Adipocyte (in vitro differentiated cells): ENCODE measurements at regions not wholly inside any gene's neighbourhood (a gene's known extent, or its start where the extent isn't known, plus 50 kb on each side); places are given as distances from the start of the nearest gene placed in this dataset.

Experiments
- DNase-seq: peaks from one replicate; pipeline ENCODE4 v3.0.0-alpha.2; 2015; ENCODE audit warnings: low read depth
- H3K27me3 ChIP-seq: replicated peaks from 2 replicates; pipeline ENCODE4 v1.7.0; 2013; ENCODE audit warnings: mild to moderate bottlenecking, low read length, moderate library complexity; ENCODE audit not compliant: control insufficient read depth, insufficient read depth
- H3K36me3 ChIP-seq: 2 replicates; pipeline ENCODE4 v1.7.0; 2013; ENCODE audit warnings: low read length, mild to moderate bottlenecking, moderate library complexity; ENCODE audit not compliant: control insufficient read depth, insufficient read depth, severe bottlenecking
- H3K4me1 ChIP-seq: 2 replicates; pipeline ENCODE4 v1.7.0; 2013; ENCODE audit warnings: mild to moderate bottlenecking, low read length, moderate library complexity; ENCODE audit not compliant: control insufficient read depth, insufficient read depth
- H3K4me3 ChIP-seq: 2 replicates; pipeline ENCODE4 v1.7.0; 2013; ENCODE audit warnings: mild to moderate bottlenecking, low read length, moderate library complexity
- H3K9ac ChIP-seq: 2 replicates; pipeline ENCODE4 v1.7.0; 2013; ENCODE audit warnings: mild to moderate bottlenecking, low read length, moderate library complexity
- H3K9me3 ChIP-seq: 2 replicates; pipeline ENCODE4 v1.7.0; 2013; ENCODE audit warnings: mild to moderate bottlenecking, low read length, moderate library complexity; ENCODE audit not compliant: control insufficient read depth

GRCh38 chr6:113558431-113558830 lies 298.7 kb upstream of the MARCKS start:
- Histone ChIP-seq H3K4me3 (peak overlapping the region; percentile 36), H3K27me3 (no peaks in the 10 kb centered on the region), H3K9ac (peak overlapping the region; percentile 68), H3K36me3 (no peaks in the 10 kb centered on the region), H3K4me1 (peaks cover 30% of the 10 kb centered on the region), H3K9me3 (no peaks in the 10 kb centered on the region)
- DNase-seq: no peak

DNA sequence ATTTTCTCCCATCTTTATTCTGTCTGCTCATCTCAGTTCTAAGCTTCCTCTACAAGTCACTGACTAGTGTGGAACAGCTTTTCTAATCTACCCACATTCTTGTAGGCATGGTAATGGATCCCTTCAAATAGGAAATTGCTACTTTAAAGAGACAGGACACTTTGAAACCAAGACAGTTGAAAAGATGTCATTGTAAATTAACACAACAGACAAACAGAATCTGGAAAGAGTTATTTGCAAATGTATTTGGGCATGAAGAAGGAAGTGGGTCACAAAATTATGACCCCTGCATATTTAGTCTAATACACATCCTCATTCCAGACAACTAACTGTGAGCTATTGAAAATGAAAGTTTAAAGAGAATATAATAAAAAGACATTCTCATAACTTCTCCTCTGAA lies 298.2 kb upstream of the MARCKS start:
- Histone ChIP-seq H3K27me3 (no peaks in the 10 kb centered on the region), H3K9ac (peak overlapping the region; percentile 68), H3K4me3 (peak overlapping the region; percentile 36), H3K36me3 (no peaks in the 10 kb centered on the region), H3K9me3 (no peaks in the 10 kb centered on the region), H3K4me1 (peaks cover 30% of the 10 kb centered on the region)
- DNase-seq: peak; percentile 65

DNA sequence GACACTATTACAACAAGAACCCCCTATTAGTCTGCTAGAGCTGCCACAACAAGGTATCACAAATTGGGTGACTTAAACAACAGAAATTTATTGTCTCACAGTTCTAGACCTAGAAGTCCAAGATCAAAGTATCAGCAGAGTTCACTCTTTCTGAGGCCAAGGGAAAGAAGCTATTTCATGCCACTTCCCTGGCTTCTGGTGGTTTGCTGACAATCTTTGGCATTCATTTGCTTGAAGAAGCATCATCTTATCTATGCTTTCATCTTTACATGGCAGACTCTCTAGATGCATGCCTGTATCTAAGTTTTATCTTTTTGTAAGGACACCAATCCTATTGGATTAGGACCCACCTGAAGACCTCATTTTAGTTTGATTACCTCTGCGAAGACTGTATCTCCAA lies 296.8 kb upstream of the MARCKS start:
- no peaks in the 10 kb centered on the region for H3K27me3 ChIP-seq
- no peaks in the 10 kb centered on the region for H3K9me3 ChIP-seq
- DNase-seq: no peak
- H3K4me3 ChIP-seq: no peak overlapping the region
- no peaks in the 10 kb centered on the region for H3K36me3 ChIP-seq
- H3K9ac ChIP-seq: no peak overlapping the region
- peaks cover 42% of the 10 kb centered on the region for H3K4me1 ChIP-seq

DNA sequence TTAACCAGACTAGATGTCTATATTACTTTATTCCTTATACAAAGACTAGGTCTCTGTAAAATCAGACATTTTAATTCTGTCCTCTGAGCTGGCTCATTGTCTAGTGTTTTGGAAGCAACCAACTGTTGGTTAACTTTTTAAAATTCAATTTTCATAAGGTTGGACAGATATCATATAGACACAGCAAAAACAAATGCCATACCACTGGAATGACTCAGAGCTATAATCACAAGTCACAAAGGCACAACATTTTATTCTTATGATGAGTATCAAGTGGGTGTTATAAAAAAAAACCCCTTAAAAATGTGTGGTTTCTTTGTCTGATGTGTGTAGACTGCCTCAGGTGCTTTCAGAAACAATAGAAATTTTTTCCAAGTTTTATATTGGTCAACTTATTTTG lies 296.2 kb upstream of the MARCKS start:
- Histone ChIP-seq H3K4me3 (no peak overlapping the region), H3K9me3 (no peaks in the 10 kb centered on the region), H3K9ac (no peak overlapping the region), H3K36me3 (no peaks in the 10 kb centered on the region), H3K27me3 (no peaks in the 10 kb centered on the region), H3K4me1 (peaks cover 44% of the 10 kb centered on the region)
- peak; percentile 73 for DNase-seq

GRCh38 chr6:113562248-113562647 lies 294.9 kb upstream of the MARCKS start:
- Histone ChIP-seq H3K9me3 (no peaks in the 10 kb centered on the region), H3K27me3 (no peaks in the 10 kb centered on the region), H3K4me3 (no peak overlapping the region), H3K36me3 (no peaks in the 10 kb centered on the region), H3K9ac (no peak overlapping the region), H3K4me1 (peaks cover 44% of the 10 kb centered on the region)
- no peak for DNase-seq

GRCh38 chr6:113564371-113565171 lies 292.6 kb upstream of the MARCKS start:
- H3K4me1 ChIP-seq: peaks cover 33% of the 10 kb centered on the region
- no peaks in the 10 kb centered on the region for H3K27me3 ChIP-seq
- peak overlapping the region; percentile 60 for H3K4me3 ChIP-seq
- H3K9ac ChIP-seq: peak overlapping the region; percentile 61
- DNase-seq: peak; percentile 95
- no peaks in the 10 kb centered on the region for H3K9me3 ChIP-seq
- no peaks in the 10 kb centered on the region for H3K36me3 ChIP-seq

GRCh38 chr6:113565306-113565705 lies 291.8 kb upstream of the MARCKS start:
- no peaks in the 10 kb centered on the region for H3K36me3 ChIP-seq
- no peaks in the 10 kb centered on the region for H3K27me3 ChIP-seq
- H3K9ac ChIP-seq: peak overlapping the region; percentile 61
- peak; percentile 49 for DNase-seq
- H3K9me3 ChIP-seq: no peaks in the 10 kb centered on the region
- H3K4me1 ChIP-seq: peaks cover 33% of the 10 kb centered on the region
- peak overlapping the region; percentile 60 for H3K4me3 ChIP-seq

DNA sequence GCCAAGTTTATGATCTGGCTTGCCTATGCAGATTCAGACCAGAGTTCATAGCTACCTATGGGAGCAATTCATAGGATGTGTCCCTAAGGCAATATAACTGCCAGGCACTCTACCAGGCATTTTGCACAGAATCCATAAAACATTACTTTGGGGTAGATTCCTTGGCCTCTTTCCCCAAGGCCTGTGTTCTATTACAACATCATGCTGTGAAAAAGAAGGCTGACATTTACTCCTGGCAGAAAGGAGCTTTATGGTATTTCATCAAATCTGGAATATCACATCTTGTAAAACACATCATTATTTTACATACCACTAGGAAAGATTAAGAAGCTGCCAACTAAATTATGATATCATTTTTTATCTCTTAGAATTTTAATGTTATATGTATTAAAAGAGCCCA lies 287.0 kb upstream of the MARCKS start:
- no peak overlapping the region for H3K9ac ChIP-seq
- no peaks in the 10 kb centered on the region for H3K36me3 ChIP-seq
- no peaks in the 10 kb centered on the region for H3K9me3 ChIP-seq
- peaks cover 19% of the 10 kb centered on the region for H3K4me1 ChIP-seq
- H3K4me3 ChIP-seq: no peak overlapping the region
- no peaks in the 10 kb centered on the region for H3K27me3 ChIP-seq
- peak; percentile 79 for DNase-seq

- H3K36me3 ChIP-seq: no peaks in the 10 kb centered on the region
- H3K4me3 ChIP-seq: no peak overlapping the region
- H3K4me1 ChIP-seq: peaks cover 15% of the 10 kb centered on the region
- no peak for DNase-seq
- no peak overlapping the region for H3K9ac ChIP-seq
- no peaks in the 10 kb centered on the region for H3K9me3 ChIP-seq
- H3K27me3 ChIP-seq: no peaks in the 10 kb centered on the region
Observed at GRCh38 chr6:113570641-113571040, 286.5 kb upstream of the MARCKS start.

DNA sequence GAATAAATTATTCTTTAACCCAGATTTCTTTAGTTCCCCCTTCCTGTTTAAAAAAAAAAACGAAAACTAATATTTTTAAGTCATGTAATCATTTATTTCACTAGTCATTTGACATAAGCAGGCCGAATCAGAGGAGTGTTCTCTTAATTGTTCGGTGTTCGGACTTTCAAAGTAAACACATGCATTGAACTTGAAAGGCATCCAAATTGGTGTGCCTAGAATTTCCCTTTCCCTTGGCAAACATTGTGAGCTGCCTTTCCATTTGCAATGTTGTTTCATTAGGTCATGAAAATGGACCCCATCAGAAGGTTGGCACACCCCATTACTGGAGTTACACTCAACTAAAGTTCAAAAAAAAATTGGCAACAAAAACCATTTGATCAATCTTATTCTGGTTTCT lies 283.0 kb upstream of the MARCKS start:
- Histone ChIP-seq H3K9me3 (peaks cover 5% of the 10 kb centered on the region), H3K4me3 (no peak overlapping the region), H3K9ac (no peak overlapping the region), H3K4me1 (peaks cover 15% of the 10 kb centered on the region), H3K27me3 (no peaks in the 10 kb centered on the region), H3K36me3 (no peaks in the 10 kb centered on the region)
- no peak for DNase-seq

- H3K9me3 ChIP-seq: peaks cover 5% of the 10 kb centered on the region
- DNase-seq: no peak
- no peaks in the 10 kb centered on the region for H3K27me3 ChIP-seq
- no peaks in the 10 kb centered on the region for H3K36me3 ChIP-seq
- no peaks in the 10 kb centered on the region for H3K4me1 ChIP-seq
- no peak overlapping the region for H3K4me3 ChIP-seq
- H3K9ac ChIP-seq: no peak overlapping the region
Observed at GRCh38 chr6:113576310-113576709, 280.8 kb upstream of the MARCKS start.

DNA sequence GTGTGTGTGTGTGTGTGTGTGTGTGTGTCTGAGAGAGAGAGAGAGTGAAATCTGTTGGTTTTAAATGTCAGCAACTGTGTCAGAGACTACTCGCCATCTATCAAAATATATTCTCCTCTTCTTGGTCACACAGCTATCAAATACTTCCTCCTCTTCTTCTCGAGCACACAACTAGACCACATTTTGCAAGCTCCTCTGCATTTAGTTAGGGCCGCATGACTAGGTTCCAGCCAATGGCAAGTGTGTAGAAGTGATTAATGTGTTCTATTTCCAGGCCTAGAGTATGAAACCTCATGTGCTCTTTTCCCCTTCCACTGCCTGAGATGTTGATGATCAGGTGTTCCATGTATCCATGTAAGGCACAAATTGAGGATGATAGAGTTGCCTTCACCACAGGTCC lies 278.5 kb upstream of the MARCKS start:
- Histone ChIP-seq H3K9ac (no peak overlapping the region), H3K36me3 (no peaks in the 10 kb centered on the region), H3K27me3 (no peaks in the 10 kb centered on the region), H3K9me3 (peaks cover 5% of the 10 kb centered on the region), H3K4me3 (no peak overlapping the region), H3K4me1 (no peaks in the 10 kb centered on the region)
- no peak for DNase-seq
